HepG2 (cell line): ENCODE measurements at regions not wholly inside any gene's neighbourhood (a gene's known extent, or its start where the extent isn't known, plus 50 kb on each side); places are given as distances from the start of the nearest gene placed in this dataset.

Experiments
- ATAC-seq: fragments of 200-7000 bp; cut with Tn5 transposase; 3 replicates; pipeline ENCODE4 v1.9.1; 2020; ENCODE audit warnings: mild to moderate bottlenecking, moderate library complexity
- BruUV-seq: library from RNA; stranded (reverse); fragments of 400-500 nt; replicated peaks from 2 replicates; lab custom pipeline; 2021; lab: Mats Ljungman, UMichigan
- CTCF ChIA-PET: fragments of 300-600 bp; formaldehyde crosslinking; extraction: SDS; loops from one replicate; lab custom pipeline; 2021; ENCODE audit warnings: low total read pairs, inconsistent platforms, low intra/inter-chr PET ratio; lab: Yijun Ruan, JAX
- POLR2A ChIA-PET: fragments of 350-600 bp; sonication (Branson Sonifier 250); formaldehyde crosslinking; loops from one replicate; lab custom pipeline; 2020; ENCODE audit warnings: antibody characterized with exemption, inconsistent platforms; lab: Yijun Ruan, JAX
- DNase-seq: peaks from one replicate; pipeline ENCODE4 v3.0.0-alpha.2; 2015; ENCODE audit warnings: low spot score
- FAIRE-seq: peaks from 3 replicates; lab custom pipeline; 2011; peaks lifted over from hg19 to GRCh38; lab: Jason Lieb, UNC
- H2AFZ ChIP-seq: one replicate; pipeline ENCODE4 v1.6.1; 2011; ENCODE audit warnings: low read length, inconsistent platforms
- H3K27ac ChIP-seq: fragments of 300-600 bp; 3 replicates; pipeline ENCODE4 v1.8.0; 2011; ENCODE audit warnings: mixed run types, mild to moderate bottlenecking, mixed read lengths, low read length, inconsistent platforms; ENCODE audit not compliant: insufficient read depth; ENCODE audit errors: extremely low read length
- H3K27me3 ChIP-seq, 2 experiments: fragments of 200-600 bp in 1 of 2; 2 replicates in 1 of 2; 3 replicates in 1 of 2; pipeline versions ENCODE4 v1.6.0 to v1.8.0; 2011; ENCODE audit warnings: low read length in 2 of 2, mild to moderate bottlenecking in 2 of 2, moderate library complexity in 2 of 2, inconsistent platforms in 1 of 2; ENCODE audit not compliant: insufficient read depth in 2 of 2, control insufficient read depth in 1 of 2
- H3K36me3 ChIP-seq, 2 experiments: fragments of 200-600 bp in 1 of 2; replicated peaks in 1 of 2; 2 replicates in 1 of 2; 3 replicates in 1 of 2; pipeline versions ENCODE4 v1.5.1 to v1.8.0; 2011; ENCODE audit warnings: low read length in 2 of 2, inconsistent platforms in 1 of 2; ENCODE audit not compliant: insufficient read depth in 2 of 2, control insufficient read depth in 1 of 2
- H3K4me1 ChIP-seq: 2 replicates; pipeline ENCODE4 v1.5.1; 2012; ENCODE audit warnings: low read length, inconsistent platforms; ENCODE audit not compliant: insufficient read depth
- H3K4me2 ChIP-seq: 2 replicates; pipeline ENCODE4 v1.6.0; 2011; ENCODE audit warnings: low read depth, low read length, inconsistent platforms
- H3K4me3 ChIP-seq, 3 experiments: fragments of 200-600 bp in 1 of 3; sonication (generic), shearing (Covaris generic) in 1 of 3; replicated peaks in 1 of 3; 2 replicates each; pipeline ENCODE4 v1.5.1; 2011 to 2016; ENCODE audit warnings: low read length in 3 of 3, inconsistent platforms in 2 of 3, low read depth in 2 of 3, mild to moderate bottlenecking in 2 of 3, control low read depth in 1 of 3, mixed read lengths in 1 of 3; ENCODE audit not compliant: insufficient read depth in 1 of 3
- H3K79me2 ChIP-seq: one replicate; pipeline ENCODE4 v1.6.1; 2011; ENCODE audit warnings: low read length, inconsistent platforms; ENCODE audit not compliant: insufficient read depth
- H3K9ac ChIP-seq: 2 replicates; pipeline ENCODE4 v1.6.0; 2011; ENCODE audit warnings: mild to moderate bottlenecking, low read depth, low read length, inconsistent platforms; ENCODE audit not compliant: insufficient read depth
- H3K9me3 ChIP-seq: 2 replicates; pipeline ENCODE4 v1.5.1; 2012; ENCODE audit warnings: mild to moderate bottlenecking, low read length
- H4K20me1 ChIP-seq: 2 replicates; pipeline ENCODE4 v1.6.0; 2011; ENCODE audit warnings: inconsistent platforms, mild to moderate bottlenecking, low read length, moderate library complexity; ENCODE audit not compliant: insufficient read depth
- ATF7 ChIP-seq, 2 experiments: fragments of 450-650 bp in 1 of 2; sonication (generic) in 1 of 2; formaldehyde crosslinking in 1 of 2; IDR thresholded peaks; 2 replicates each; pipeline versions ENCODE4 v1.4.0 to v1.6.1; 2016 to 2020; ENCODE audit warnings: antibody characterized with exemption in 1 of 2, mild to moderate bottlenecking in 1 of 2, missing genetic modification reagents in 1 of 2
- CAMTA2 ChIP-seq: sonication (generic); formaldehyde crosslinking; IDR thresholded peaks from 2 replicates; pipeline ENCODE4 v1.4.0; 2020; ENCODE audit warnings: mild to moderate bottlenecking, missing genetic modification reagents, borderline replicate concordance
- KMT2B ChIP-seq: IDR thresholded peaks from 2 replicates; pipeline ENCODE4 v1.6.1; 2016; ENCODE audit warnings: missing genetic modification reagents, missing compliant biosample characterization
- PAF1 ChIP-seq: IDR thresholded peaks from 2 replicates; pipeline ENCODE4 v1.6.1; 2016; ENCODE audit warnings: missing genetic modification reagents, missing compliant biosample characterization
- PHB2 ChIP-seq: fragments of 450-650 bp; IDR thresholded peaks from 2 replicates; pipeline ENCODE4 v1.6.1; 2018; ENCODE audit not compliant: partially characterized antibody
- U2AF2 ChIP-seq: fragments of 200-400 bp; formaldehyde crosslinking; IDR thresholded peaks from 2 replicates; pipeline ENCODE4 v1.6.1; 2017; ENCODE audit warnings: low read depth, mild to moderate bottlenecking, low read length
- ZFP36 ChIP-seq: fragments of 150-350 bp; IDR thresholded peaks from 2 replicates; pipeline ENCODE4 v1.6.1; 2018; ENCODE audit warnings: borderline replicate concordance, low read length, low read depth; ENCODE audit not compliant: partially characterized antibody
- ZNF160 ChIP-seq: sonication (generic); formaldehyde crosslinking; IDR thresholded peaks from 2 replicates; pipeline ENCODE4 v1.8.0; 2022; ENCODE audit warnings: mild to moderate bottlenecking, inconsistent platforms, missing genetic modification reagents
- ZNF780A ChIP-seq: sonication (generic); formaldehyde crosslinking; IDR thresholded peaks from 2 replicates; pipeline ENCODE4 v1.8.0; 2022; ENCODE audit warnings: mild to moderate bottlenecking, missing genetic modification reagents, moderate library complexity
- ZSCAN29 ChIP-seq: sonication (generic); formaldehyde crosslinking; conservative IDR thresholded peaks from 2 replicates; pipeline ENCODE4 v1.4.0; 2020; ENCODE audit warnings: mild to moderate bottlenecking, missing genetic modification reagents
- WGBS: methylation state at CpG from one replicate; pipeline ENCODE4 v1.1.6; 2017; ENCODE audit warnings: low lambda C conversion rate; 5-methylcytosine and 5-hydroxymethylcytosine counted together
- in situ Hi-C: cut with HindIII; loops from 2 replicates; pipeline ENCODE4 v1.10.0; 2017; ENCODE audit warnings: low pct_unique_long_range_greater_than_20kb; ENCODE audit not compliant: extremely low pct_ligation_motif_present
- intact Hi-C: fragments of 100-400 bp; cut with micrococcal nuclease; formaldehyde crosslinking; loops from one replicate; pipeline ENCODE4 v1.10.0; 2022; ENCODE audit not compliant: unreplicated experiment
- TF ChIP-seq, protein P1 (sequence below): sonication (generic); formaldehyde crosslinking; IDR thresholded peaks from 2 replicates; pipeline ENCODE4 v1.5.0; 2020; ENCODE audit warnings: missing genetic modification reagents
- TF ChIP-seq, protein P2 (sequence below): IDR thresholded peaks from 2 replicates; pipeline ENCODE4 v1.6.1; 2016; ENCODE audit warnings: low read depth, borderline replicate concordance
- TF ChIP-seq, protein P3 (sequence below): sonication (generic); formaldehyde crosslinking; IDR thresholded peaks from 2 replicates; pipeline ENCODE4 v1.4.0; 2020; ENCODE audit warnings: mild to moderate bottlenecking, missing genetic modification reagents, borderline replicate concordance

DNA sequence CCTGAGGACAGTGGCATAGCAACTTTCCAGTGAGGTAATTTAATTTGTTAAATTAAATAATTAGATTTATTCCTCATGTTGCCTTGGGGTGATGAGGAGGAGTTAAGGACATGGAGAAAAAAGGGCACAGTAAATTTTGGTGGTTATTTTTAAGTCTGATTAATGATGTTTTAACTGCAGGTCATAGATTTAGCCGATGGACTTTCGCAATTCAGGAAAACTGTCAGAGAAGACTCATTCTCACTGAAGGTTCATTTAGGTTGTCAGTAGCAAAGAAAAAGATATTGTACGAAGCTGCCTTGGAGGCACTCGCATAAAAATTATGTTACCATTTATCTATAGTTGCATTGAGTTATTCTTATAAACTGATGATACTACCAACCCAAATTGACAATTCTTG, 164.2 kb upstream of the PITX2 start:
- no peaks in the 10 kb centered on the region for H3K4me1 ChIP-seq
- no peaks in the 10 kb centered on the region for H3K27me3 ChIP-seq
- no peak overlapping the region for H3K4me2 ChIP-seq
- DNase-seq (no peak), ATAC-seq (no peak), FAIRE-seq (no peak)
- no peak overlapping the region for H3K9ac ChIP-seq
- in situ Hi-C loops (no loop called here), intact Hi-C loops (no loop called here)
- TF ChIP-seq, protein P1, sequence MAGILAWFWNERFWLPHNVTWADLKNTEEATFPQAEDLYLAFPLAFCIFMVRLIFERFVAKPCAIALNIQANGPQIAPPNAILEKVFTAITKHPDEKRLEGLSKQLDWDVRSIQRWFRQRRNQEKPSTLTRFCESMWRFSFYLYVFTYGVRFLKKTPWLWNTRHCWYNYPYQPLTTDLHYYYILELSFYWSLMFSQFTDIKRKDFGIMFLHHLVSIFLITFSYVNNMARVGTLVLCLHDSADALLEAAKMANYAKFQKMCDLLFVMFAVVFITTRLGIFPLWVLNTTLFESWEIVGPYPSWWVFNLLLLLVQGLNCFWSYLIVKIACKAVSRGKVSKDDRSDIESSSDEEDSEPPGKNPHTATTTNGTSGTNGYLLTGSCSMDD (CRISPR knock-in tag) = no peak
- TF ChIP-seq PHB2 (no peak), ZFP36 (no peak), ZSCAN29 (no peak)
- TF ChIP-seq, protein P2, sequence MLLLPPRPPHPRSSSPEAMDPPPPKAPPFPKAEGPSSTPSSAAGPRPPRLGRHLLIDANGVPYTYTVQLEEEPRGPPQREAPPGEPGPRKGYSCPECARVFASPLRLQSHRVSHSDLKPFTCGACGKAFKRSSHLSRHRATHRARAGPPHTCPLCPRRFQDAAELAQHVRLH (CRISPR knock-in tag) = no peak
- H2AFZ ChIP-seq = no peak overlapping the region
- POLR2A ChIA-PET = no interaction called here
- H3K27ac ChIP-seq = no peak overlapping the region
- H3K79me2 ChIP-seq = no peaks in the 10 kb centered on the region
- no peak overlapping the region for H3K4me3 ChIP-seq
- no TSS peak for BruUV-seq
- no peaks in the 10 kb centered on the region for H3K36me3 ChIP-seq
- no peaks in the 10 kb centered on the region for H4K20me1 ChIP-seq
- no peaks in the 10 kb centered on the region for H3K9me3 ChIP-seq
- WGBS = 8% methylated on average over 4 of the region's 4 CpGs
- CTCF ChIA-PET = no interaction called here

DNA sequence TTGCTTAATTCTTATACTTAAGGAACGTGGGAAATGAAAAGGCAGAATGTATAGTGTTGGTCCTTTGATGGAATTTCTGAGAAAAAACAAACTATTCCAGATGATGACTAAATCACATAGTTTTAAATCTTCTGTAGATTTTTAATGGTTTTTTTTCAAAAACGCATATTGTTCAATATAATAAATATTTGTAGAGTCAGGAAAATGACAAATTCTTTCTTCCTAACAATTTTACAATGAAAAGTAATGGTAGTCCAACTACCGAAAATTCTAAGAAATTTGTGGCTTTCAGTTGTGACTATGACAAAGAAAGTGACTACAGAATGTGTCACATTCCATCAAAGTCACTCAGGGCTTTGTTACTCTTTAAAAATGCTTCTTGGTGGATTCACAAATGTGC, 164.8 kb upstream of the PITX2 start:
- no peak overlapping the region for H3K9ac ChIP-seq
- H4K20me1 ChIP-seq = no peaks in the 10 kb centered on the region
- ChIA-PET POLR2A (no interaction called here), CTCF (no interaction called here)
- no peaks in the 10 kb centered on the region for H3K79me2 ChIP-seq
- no peak overlapping the region for H3K27ac ChIP-seq
- intact Hi-C loops (no loop called here), in situ Hi-C loops (no loop called here)
- FAIRE-seq (no peak), DNase-seq (no peak), ATAC-seq (no peak)
- no TSS peak for BruUV-seq
- H3K4me1 ChIP-seq = no peaks in the 10 kb centered on the region
- H3K4me3 ChIP-seq = no peak overlapping the region
- H2AFZ ChIP-seq = no peak overlapping the region
- 2% methylated on average over 3 of the region's 3 CpGs for WGBS
- no peaks in the 10 kb centered on the region for H3K36me3 ChIP-seq
- H3K27me3 ChIP-seq = no peaks in the 10 kb centered on the region
- H3K9me3 ChIP-seq = no peaks in the 10 kb centered on the region
- no peak overlapping the region for H3K4me2 ChIP-seq
- TF ChIP-seq ATF7 (IDR thresholded peaks at IDR 0.05) (no peak), ATF7 (CRISPR knock-in tag; IDR thresholded peaks at IDR 0.05) (no peak), KMT2B (CRISPR knock-in tag) (no peak), ZNF780A (CRISPR knock-in tag) (no peak), PAF1 (CRISPR knock-in tag) (no peak), CAMTA2 (no peak), ZNF160 (CRISPR knock-in tag) (no peak), U2AF2 (no peak)
- TF ChIP-seq, protein P3, sequence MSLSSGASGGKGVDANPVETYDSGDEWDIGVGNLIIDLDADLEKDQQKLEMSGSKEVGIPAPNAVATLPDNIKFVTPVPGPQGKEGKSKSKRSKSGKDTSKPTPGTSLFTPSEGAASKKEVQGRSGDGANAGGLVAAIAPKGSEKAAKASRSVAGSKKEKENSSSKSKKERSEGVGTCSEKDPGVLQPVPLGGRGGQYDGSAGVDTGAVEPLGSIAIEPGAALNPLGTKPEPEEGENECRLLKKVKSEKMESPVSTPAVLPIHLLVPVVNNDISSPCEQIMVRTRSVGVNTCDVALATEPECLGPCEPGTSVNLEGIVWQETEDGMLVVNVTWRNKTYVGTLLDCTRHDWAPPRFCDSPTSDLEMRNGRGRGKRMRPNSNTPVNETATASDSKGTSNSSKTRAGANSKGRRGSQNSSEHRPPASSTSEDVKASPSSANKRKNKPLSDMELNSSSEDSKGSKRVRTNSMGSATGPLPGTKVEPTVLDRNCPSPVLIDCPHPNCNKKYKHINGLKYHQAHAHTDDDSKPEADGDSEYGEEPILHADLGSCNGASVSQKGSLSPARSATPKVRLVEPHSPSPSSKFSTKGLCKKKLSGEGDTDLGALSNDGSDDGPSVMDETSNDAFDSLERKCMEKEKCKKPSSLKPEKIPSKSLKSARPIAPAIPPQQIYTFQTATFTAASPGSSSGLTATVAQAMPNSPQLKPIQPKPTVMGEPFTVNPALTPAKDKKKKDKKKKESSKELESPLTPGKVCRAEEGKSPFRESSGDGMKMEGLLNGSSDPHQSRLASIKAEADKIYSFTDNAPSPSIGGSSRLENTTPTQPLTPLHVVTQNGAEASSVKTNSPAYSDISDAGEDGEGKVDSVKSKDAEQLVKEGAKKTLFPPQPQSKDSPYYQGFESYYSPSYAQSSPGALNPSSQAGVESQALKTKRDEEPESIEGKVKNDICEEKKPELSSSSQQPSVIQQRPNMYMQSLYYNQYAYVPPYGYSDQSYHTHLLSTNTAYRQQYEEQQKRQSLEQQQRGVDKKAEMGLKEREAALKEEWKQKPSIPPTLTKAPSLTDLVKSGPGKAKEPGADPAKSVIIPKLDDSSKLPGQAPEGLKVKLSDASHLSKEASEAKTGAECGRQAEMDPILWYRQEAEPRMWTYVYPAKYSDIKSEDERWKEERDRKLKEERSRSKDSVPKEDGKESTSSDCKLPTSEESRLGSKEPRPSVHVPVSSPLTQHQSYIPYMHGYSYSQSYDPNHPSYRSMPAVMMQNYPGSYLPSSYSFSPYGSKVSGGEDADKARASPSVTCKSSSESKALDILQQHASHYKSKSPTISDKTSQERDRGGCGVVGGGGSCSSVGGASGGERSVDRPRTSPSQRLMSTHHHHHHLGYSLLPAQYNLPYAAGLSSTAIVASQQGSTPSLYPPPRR = no peak
